Activated CD4-positive, alpha-beta memory T cell treated with anti-CD3 and anti-CD28 coated beads for 36 hours (primary cell): ENCODE measurements at regions not wholly inside any gene's neighbourhood (a gene's known extent, or its start where the extent isn't known, plus 50 kb on each side); places are given as distances from the start of the nearest gene placed in this dataset.
"Not testable (repeated sequence)": the region's sequence is repeated elsewhere in the genome, so short reads cannot be mapped to it uniquely, and the experiment has no call there.

Experiments used
- CTCF ChIA-PET: fragments of 350-600 bp; sonication (Branson Sonifier 250); formaldehyde crosslinking; loops from one replicate; lab custom pipeline; 2021; ENCODE audit warnings: antibody characterized with exemption, inconsistent platforms; lab: Charles Lee
- POLR2A ChIA-PET: fragments of 350-600 bp; sonication (Branson Sonifier 250); formaldehyde crosslinking; loops from one replicate; lab custom pipeline; 2021; ENCODE audit warnings: antibody characterized with exemption; lab: Charles Lee
- DNase-seq: peaks from one replicate; pipeline ENCODE4 v3.0.0-alpha.2; 2020
- H3K27ac Mint-ChIP-seq: one replicate; pipeline ENCODE4 v1.8.0; 2021; ENCODE audit warnings: mixed read lengths
- H3K27me3 Mint-ChIP-seq: one replicate; pipeline ENCODE4 v1.8.0; 2021; ENCODE audit warnings: mixed read lengths
- H3K36me3 Mint-ChIP-seq: one replicate; pipeline ENCODE4 v1.8.0; 2021; ENCODE audit warnings: mixed read lengths
- H3K4me1 Mint-ChIP-seq: one replicate; pipeline ENCODE4 v1.8.0; 2021; ENCODE audit warnings: low read depth, mixed read lengths
- H3K4me3 Mint-ChIP-seq: one replicate; pipeline ENCODE4 v1.8.0; 2021; ENCODE audit warnings: mild to moderate bottlenecking, mixed read lengths
- H3K9me3 Mint-ChIP-seq: one replicate; pipeline ENCODE4 v1.8.0; 2021; ENCODE audit warnings: mixed read lengths
- intact Hi-C: fragments of 100-400 bp; cut with micrococcal nuclease; formaldehyde crosslinking; loops from one replicate; pipeline ENCODE4 v1.15.1; 2023

DNA sequence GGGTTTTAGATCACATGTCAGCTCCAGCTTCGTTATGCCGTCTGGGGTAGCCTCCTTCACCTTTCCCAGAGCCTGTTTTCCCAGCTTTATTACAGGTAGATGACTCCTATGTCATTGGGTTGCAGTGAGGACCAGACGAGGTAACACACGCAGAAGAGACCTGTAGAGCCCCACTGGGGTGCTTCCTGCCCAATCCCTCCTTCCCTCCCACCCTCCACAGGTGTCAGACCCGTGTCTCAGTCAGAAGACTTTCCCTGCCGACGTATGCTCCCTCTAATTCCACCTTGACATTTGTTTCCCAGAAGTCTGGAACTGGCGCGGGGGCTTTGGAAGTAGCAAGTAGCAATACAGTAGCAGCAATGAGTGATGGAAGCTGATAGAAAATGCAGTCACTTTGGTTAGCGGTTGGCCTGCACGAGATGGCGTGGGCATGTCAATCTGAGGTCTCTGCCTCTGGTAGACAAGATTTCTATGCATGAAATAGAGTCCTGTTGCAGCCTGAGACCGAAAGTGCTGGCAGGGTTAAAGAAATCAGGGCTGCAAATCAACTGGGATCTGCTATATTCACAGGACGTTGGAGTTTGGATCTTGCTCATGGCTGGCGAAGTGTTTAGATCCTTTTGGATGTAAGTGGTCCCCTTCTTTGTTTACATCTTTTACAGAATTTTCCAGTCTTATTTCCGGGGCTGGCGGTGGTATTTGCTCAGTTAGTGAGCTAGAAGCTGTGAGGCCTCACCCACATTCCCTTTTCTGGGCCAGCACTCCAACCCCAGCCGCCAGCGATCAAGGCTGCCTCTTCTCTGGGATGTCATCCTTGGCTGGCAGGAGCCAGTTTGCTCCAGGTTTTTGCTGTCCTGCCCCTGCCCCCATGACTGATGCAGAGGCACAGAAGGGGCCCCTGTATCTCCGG is 78.3 kb upstream of the KMT2C start:
- CTCF ChIA-PET, result no interaction called here
- POLR2A ChIA-PET, result no interaction called here
- Mint-ChIP-seq H3K27ac (no peak overlapping the region), H3K36me3 (no peaks in the 10 kb centered on the region), H3K27me3 (no peaks in the 10 kb centered on the region), H3K9me3 (peaks cover 5% of the 10 kb centered on the region), H3K4me3 (no peak overlapping the region), H3K4me1 (peaks cover 5% of the 10 kb centered on the region)
- intact Hi-C loops, result no loop called here
- DNase-seq, result no peak

GRCh38 chr7:152512706-152513105 is 76.9 kb upstream of the KMT2C start:
- intact Hi-C loops, result no loop called here
- peak; percentile 28 for DNase-seq
- Mint-ChIP-seq H3K4me1 (peaks cover 5% of the 10 kb centered on the region), H3K27me3 (no peaks in the 10 kb centered on the region), H3K27ac (no peak overlapping the region), H3K4me3 (peak overlapping the region; percentile 34), H3K9me3 (no peaks in the 10 kb centered on the region), H3K36me3 (no peaks in the 10 kb centered on the region)
- POLR2A ChIA-PET, result no interaction called here
- CTCF ChIA-PET, result no interaction called here

DNA sequence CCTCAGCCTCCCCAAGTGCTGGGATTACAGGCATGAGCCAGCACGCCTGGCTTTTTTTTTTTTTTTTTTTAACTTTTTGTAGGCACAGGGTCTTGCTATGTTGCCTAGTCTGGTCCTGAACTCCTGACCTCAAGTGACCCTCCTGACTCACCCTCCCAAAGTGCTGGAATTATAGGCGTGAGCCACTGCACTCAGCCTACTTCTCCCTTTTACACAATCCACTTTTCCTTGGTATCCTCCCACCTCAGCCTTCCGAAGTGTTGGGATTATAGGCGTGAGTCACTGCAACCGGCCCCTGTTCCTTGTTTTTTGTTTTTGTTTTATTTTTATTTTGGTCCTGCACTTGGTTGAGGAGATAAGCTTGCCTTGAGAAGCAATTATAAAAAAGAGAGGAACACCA is 75.9 kb upstream of the KMT2C start:
- POLR2A ChIA-PET, result no interaction called here
- DNase-seq, result no peak
- H3K27ac Mint-ChIP-seq, result no peak overlapping the region
- no peak overlapping the region for H3K4me3 Mint-ChIP-seq
- no peaks in the 10 kb centered on the region for H3K36me3 Mint-ChIP-seq
- peaks cover 5% of the 10 kb centered on the region for H3K4me1 Mint-ChIP-seq
- no peaks in the 10 kb centered on the region for H3K27me3 Mint-ChIP-seq
- intact Hi-C loops, result no loop called here
- CTCF ChIA-PET, result no interaction called here
- H3K9me3 Mint-ChIP-seq, result no peaks in the 10 kb centered on the region

- intact Hi-C loops, result no loop called here
- ChIA-PET POLR2A (no interaction called here), CTCF (interaction anchor here (1.0 kb wide), 1 partner anchor 9 kb away, joined by 4 read pairs; no protein-coding TSS in a partner anchor)
- H3K9me3 Mint-ChIP-seq, result no peaks in the 10 kb centered on the region
- DNase-seq, result no peak
- H3K27me3 Mint-ChIP-seq, result no peaks in the 10 kb centered on the region
- H3K36me3 Mint-ChIP-seq, result no peaks in the 10 kb centered on the region
- peaks cover 5% of the 10 kb centered on the region for H3K4me1 Mint-ChIP-seq
- H3K27ac Mint-ChIP-seq, result no peak overlapping the region
- no peak overlapping the region for H3K4me3 Mint-ChIP-seq
Observed at GRCh38 chr7:152508701-152509100, 72.9 kb upstream of the KMT2C start.

- no peaks in the 10 kb centered on the region for H3K36me3 Mint-ChIP-seq
- ChIA-PET POLR2A (no interaction called here), CTCF (no interaction called here)
- no peaks in the 10 kb centered on the region for H3K9me3 Mint-ChIP-seq
- intact Hi-C loops, result no loop called here
- H3K27me3 Mint-ChIP-seq, result no peaks in the 10 kb centered on the region
- no peak for DNase-seq
- H3K4me1 Mint-ChIP-seq, result no peaks in the 10 kb centered on the region
- no peak overlapping the region for H3K4me3 Mint-ChIP-seq
- no peak overlapping the region for H3K27ac Mint-ChIP-seq
Observed at GRCh38 chr7:152505606-152506005, 69.8 kb upstream of the KMT2C start.

- ChIA-PET POLR2A (no interaction called here), CTCF (interaction anchor here (1.0 kb wide), 1 partner anchor 9 kb away, joined by 6 read pairs; no protein-coding TSS in a partner anchor)
- Mint-ChIP-seq H3K27ac (no peak overlapping the region), H3K9me3 (no peaks in the 10 kb centered on the region), H3K36me3 (no peaks in the 10 kb centered on the region), H3K4me1 (no peaks in the 10 kb centered on the region), H3K4me3 (no peak overlapping the region), H3K27me3 (no peaks in the 10 kb centered on the region)
- no peak for DNase-seq
- intact Hi-C loops, result no loop called here
Observed at GRCh38 chr7:152504816-152505215, 69.0 kb upstream of the KMT2C start.

DNA sequence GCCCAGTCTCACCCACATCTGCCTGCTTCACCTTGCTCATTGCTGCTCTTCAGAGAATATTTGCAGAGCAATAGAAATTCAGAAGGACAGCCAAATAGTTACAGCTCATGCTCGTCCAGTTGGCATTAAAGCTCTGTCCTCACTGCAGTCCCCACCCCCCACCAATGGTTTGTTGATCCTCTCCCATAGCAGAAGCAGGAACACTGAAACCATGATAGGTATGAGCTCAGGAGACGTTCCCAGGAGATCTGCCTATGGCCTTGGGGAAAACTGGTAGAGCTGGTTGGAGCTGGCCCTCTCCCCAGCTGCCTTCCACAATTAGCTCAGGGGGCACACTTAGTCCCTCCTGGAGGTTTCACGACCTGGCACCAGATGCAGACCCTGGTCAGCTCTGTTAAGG is 68.6 kb upstream of the KMT2C start:
- DNase-seq, result no peak
- no peaks in the 10 kb centered on the region for H3K9me3 Mint-ChIP-seq
- no peak overlapping the region for H3K4me3 Mint-ChIP-seq
- no peaks in the 10 kb centered on the region for H3K4me1 Mint-ChIP-seq
- H3K36me3 Mint-ChIP-seq, result no peaks in the 10 kb centered on the region
- H3K27ac Mint-ChIP-seq, result no peak overlapping the region
- intact Hi-C loops, result no loop called here
- no peaks in the 10 kb centered on the region for H3K27me3 Mint-ChIP-seq
- POLR2A ChIA-PET, result no interaction called here
- CTCF ChIA-PET, result interaction anchor here (1.0 kb wide), 1 partner anchor 8 kb away, joined by 6 read pairs; no protein-coding TSS in a partner anchor

DNA sequence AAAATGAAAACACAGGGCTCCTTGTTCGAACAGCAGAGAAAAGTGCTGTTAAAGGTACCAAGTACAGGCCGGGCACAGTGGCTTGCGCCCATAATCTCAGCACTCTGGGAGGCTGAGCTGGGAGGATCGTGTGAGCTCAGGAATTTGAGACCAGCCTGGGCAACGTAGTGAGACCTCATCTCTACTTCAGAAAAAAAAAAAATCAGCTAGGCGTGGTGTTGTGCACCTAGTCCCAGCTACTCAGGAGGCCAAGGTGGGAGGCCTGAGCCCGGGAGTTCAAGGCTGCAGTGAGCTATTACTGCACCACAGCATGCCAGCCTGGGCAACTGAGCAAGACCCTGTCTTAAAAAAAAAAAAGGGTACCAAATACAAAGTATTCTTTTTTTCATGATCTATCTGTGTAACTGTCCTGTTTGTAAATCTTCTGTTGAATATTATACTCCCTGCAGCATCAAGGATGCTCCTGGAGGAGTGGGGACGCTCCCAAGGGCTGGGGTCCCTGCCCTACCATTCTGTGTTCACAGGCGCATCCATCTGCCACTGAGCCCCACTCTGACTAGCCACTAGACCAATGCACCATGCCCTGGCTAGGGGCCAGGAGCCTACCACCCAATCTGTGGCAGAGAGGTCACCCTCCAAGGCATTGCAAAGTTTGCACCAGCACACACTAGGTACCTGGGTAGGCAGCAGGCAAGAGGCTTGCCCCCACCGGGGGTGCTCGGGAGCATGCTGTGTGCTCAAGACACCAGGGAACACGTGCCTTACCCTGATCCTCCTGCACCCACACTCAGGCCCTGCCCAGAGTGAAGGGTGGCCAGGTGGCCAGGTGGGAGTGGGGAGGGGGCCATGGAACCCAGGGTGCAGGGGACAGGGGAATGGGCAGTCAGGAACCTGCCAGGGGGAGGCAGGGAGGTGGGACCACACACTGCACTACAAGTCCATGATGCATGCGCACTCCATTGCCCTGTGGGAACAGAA is 67.3 kb upstream of the KMT2C start:
- H3K9me3 Mint-ChIP-seq, result no peaks in the 10 kb centered on the region
- POLR2A ChIA-PET, result no interaction called here
- CTCF ChIA-PET, result no interaction called here
- H3K36me3 Mint-ChIP-seq, result no peaks in the 10 kb centered on the region
- no peak overlapping the region for H3K27ac Mint-ChIP-seq
- H3K4me3 Mint-ChIP-seq, result no peak overlapping the region
- intact Hi-C loops, result no loop called here
- no peak for DNase-seq
- no peaks in the 10 kb centered on the region for H3K27me3 Mint-ChIP-seq
- no peaks in the 10 kb centered on the region for H3K4me1 Mint-ChIP-seq

GRCh38 chr7:152501506-152501905 is 65.7 kb upstream of the KMT2C start:
- Mint-ChIP-seq H3K36me3 (no peaks in the 10 kb centered on the region), H3K9me3 (no peaks in the 10 kb centered on the region), H3K27me3 (no peaks in the 10 kb centered on the region), H3K4me3 (no peak overlapping the region), H3K27ac (no peak overlapping the region), H3K4me1 (no peaks in the 10 kb centered on the region)
- no peak for DNase-seq
- ChIA-PET CTCF (no interaction called here), POLR2A (no interaction called here)
- intact Hi-C loops, result no loop called here

- H3K27me3 Mint-ChIP-seq, H3K4me1 Mint-ChIP-seq, POLR2A ChIA-PET, DNase-seq, H3K4me3 Mint-ChIP-seq, intact Hi-C loops, H3K9me3 Mint-ChIP-seq, H3K36me3 Mint-ChIP-seq, H3K27ac Mint-ChIP-seq: not testable (repeated sequence)
- CTCF ChIA-PET, result interaction anchor here (1.6 kb wide), 1 partner anchor 9 kb away, joined by 4 read pairs; no protein-coding TSS in a partner anchor
Observed at GRCh38 chr7:152499969-152500368, 64.2 kb upstream of the KMT2C start.

DNA sequence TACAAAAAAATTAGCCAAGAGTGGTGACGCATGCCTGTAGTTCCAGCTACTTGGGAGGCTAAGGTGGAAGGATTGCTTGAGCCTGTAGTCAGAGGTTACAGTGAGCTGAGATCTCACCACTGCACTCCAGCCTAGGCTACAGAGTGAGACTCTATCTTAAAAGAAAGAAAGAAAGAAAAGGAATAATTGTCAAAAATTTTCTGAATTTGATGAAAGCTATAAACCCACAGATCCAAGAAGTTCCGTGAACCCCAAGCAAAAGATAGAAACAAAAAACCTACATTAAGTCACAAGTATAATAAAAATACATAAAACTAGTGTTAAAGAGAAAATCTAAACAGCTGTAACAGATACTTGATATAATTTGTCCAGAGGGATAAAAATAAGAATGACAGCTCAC is 60.1 kb upstream of the KMT2C start:
- H3K27me3 Mint-ChIP-seq, result no peaks in the 10 kb centered on the region
- no peaks in the 10 kb centered on the region for H3K36me3 Mint-ChIP-seq
- POLR2A ChIA-PET, result no interaction called here

DNA sequence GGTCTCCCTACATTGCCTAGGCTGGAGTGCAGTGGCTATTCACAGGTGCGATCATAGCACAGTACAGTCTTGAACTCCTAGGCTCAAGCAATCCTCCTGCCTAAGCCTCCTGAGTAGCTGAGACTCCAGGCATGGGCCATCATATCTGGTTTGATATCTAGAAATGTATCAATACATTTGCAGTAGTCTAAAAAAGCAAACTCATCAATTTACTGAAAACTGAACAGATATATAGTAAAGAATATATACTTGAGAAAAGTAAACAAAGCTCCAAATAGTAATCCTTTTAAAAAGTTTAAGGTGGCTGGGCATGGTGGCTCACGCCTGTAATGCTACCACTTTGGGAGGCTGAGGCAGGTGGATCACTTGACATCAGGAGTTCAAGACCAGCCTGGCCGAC is 57.1 kb upstream of the KMT2C start:
- POLR2A ChIA-PET, result no interaction called here
- H3K36me3 Mint-ChIP-seq, result no peaks in the 10 kb centered on the region

More for the DNA sequence above, 60.1 kb upstream of the KMT2C start:
- H3K4me3 Mint-ChIP-seq, result no peak overlapping the region
- intact Hi-C loops, result no loop called here
- CTCF ChIA-PET, result interaction anchor here (0.6 to 0.9 kb wide), 2 partner anchors 9 to 37 kb away, joined by 3 to 6 read pairs; no protein-coding TSS in a partner anchor
- no peaks in the 10 kb centered on the region for H3K9me3 Mint-ChIP-seq
- H3K27ac Mint-ChIP-seq, result no peak overlapping the region
- no peaks in the 10 kb centered on the region for H3K4me1 Mint-ChIP-seq
- no peak for DNase-seq

More for the DNA sequence above, 57.1 kb upstream of the KMT2C start:
- Mint-ChIP-seq H3K27me3 (no peaks in the 10 kb centered on the region), H3K27ac (no peak overlapping the region), H3K4me1 (no peaks in the 10 kb centered on the region), H3K4me3 (no peak overlapping the region), H3K9me3 (no peaks in the 10 kb centered on the region)
- DNase-seq, result no peak
- intact Hi-C loops, result no loop called here
- CTCF ChIA-PET, result no interaction called here
